22Rv1 (cell line): ENCODE measurements at regions not wholly inside any gene's neighbourhood (a gene's known extent, or its start where the extent isn't known, plus 50 kb on each side); places are given as distances from the start of the nearest gene placed in this dataset.

Source experiments
- CTCF ChIP-seq: fragments of 450-650 bp; IDR thresholded peaks from 2 replicates; pipeline ENCODE4 v1.5.1; 2017; ENCODE audit warnings: mild to moderate bottlenecking
- ZFX ChIP-seq: fragments of 450-650 bp; IDR thresholded peaks from 2 replicates; pipeline ENCODE4 v1.6.1; 2017; ENCODE audit warnings: antibody characterized with exemption, borderline replicate concordance

GRCh38 chr2:13638181-13638580, 921.4 kb downstream of the TRIB2 start:
- no peak for TF ChIP-seq CTCF
- no peak for TF ChIP-seq ZFX
